Endothelial cell of umbilical vein (primary cell): ENCODE measurements at regions not wholly inside any gene's neighbourhood (a gene's known extent, or its start where the extent isn't known, plus 50 kb on each side); places are given as distances from the start of the nearest gene placed in this dataset.

Experiments
- BruUV-seq: library from RNA; stranded (reverse); fragments of 400-500 nt; replicated peaks from 2 replicates; lab custom pipeline; 2021; lab: Mats Ljungman, UMichigan
- CTCF ChIA-PET: fragments of 300-600, 350-600 bp; sonication (Branson Sonifier 250); formaldehyde crosslinking; loops from one replicate; lab custom pipeline; 2021; ENCODE audit warnings: antibody characterized with exemption, inconsistent platforms; lab: Charles Lee
- POLR2A ChIA-PET: fragments of 300-600, 350-600 bp; sonication (Branson Sonifier 250); formaldehyde crosslinking; loops from one replicate; lab custom pipeline; 2021; ENCODE audit warnings: antibody characterized with exemption, inconsistent platforms; lab: Charles Lee
- DNase-seq: peaks from one replicate; pipeline ENCODE4 v3.0.0-alpha.2; 2011; ENCODE audit warnings: low read depth, low spot score
- FAIRE-seq: peaks from 2 replicates; lab custom pipeline; 2011; peaks lifted over from hg19 to GRCh38; lab: Jason Lieb, UNC
- H2AFZ ChIP-seq: 2 replicates; pipeline ENCODE4 v1.6.0; 2012; ENCODE audit warnings: low read depth, low read length, control low read depth, inconsistent platforms
- H3K27ac ChIP-seq: 2 replicates; pipeline ENCODE4 v1.5.1; 2011; ENCODE audit warnings: low read depth, mild to moderate bottlenecking, control low read depth, low read length, moderate library complexity; ENCODE audit not compliant: insufficient read depth
- H3K27me3 ChIP-seq, 2 experiments: 2 replicates each; pipeline versions ENCODE4 v1.6.0 to v1.6.1; 2011; ENCODE audit warnings: low read length in 2 of 2, mixed read lengths in 1 of 2; ENCODE audit not compliant: control insufficient read depth in 2 of 2, insufficient read depth in 2 of 2
- H3K36me3 ChIP-seq, 2 experiments: 2 replicates in 1 of 2; 3 replicates in 1 of 2; pipeline ENCODE4 v1.5.1; 2011; ENCODE audit warnings: low read length in 2 of 2, mild to moderate bottlenecking in 1 of 2, moderate library complexity in 1 of 2; ENCODE audit not compliant: control insufficient read depth in 2 of 2, insufficient read depth in 2 of 2; ENCODE audit errors: extremely low read depth in 1 of 2
- H3K4me1 ChIP-seq: 3 replicates; pipeline ENCODE4 v1.5.1; 2011; ENCODE audit warnings: mild to moderate bottlenecking, low read length; ENCODE audit not compliant: control insufficient read depth, insufficient read depth; ENCODE audit errors: extremely low read depth
- H3K4me2 ChIP-seq: 2 replicates; pipeline ENCODE4 v1.6.1; 2011; ENCODE audit warnings: low read length, control low read depth, mixed read lengths; ENCODE audit not compliant: insufficient read depth
- H3K4me3 ChIP-seq, 3 experiments: fragments of 200-600 bp in 1 of 3; sonication (generic), shearing (Covaris generic) in 1 of 3; replicated peaks in 1 of 3; 2 replicates each; pipeline ENCODE4 v1.5.1; 2011 to 2016; ENCODE audit warnings: control low read depth in 3 of 3, low read length in 3 of 3, mild to moderate bottlenecking in 2 of 3, inconsistent platforms in 1 of 3, low read depth in 1 of 3, moderate library complexity in 1 of 3; ENCODE audit not compliant: insufficient read depth in 1 of 3
- H3K79me2 ChIP-seq: 2 replicates; pipeline ENCODE4 v1.6.0; 2012; ENCODE audit warnings: low read length, inconsistent platforms; ENCODE audit not compliant: control insufficient read depth, insufficient read depth
- H3K9ac ChIP-seq: replicated peaks from 2 replicates; pipeline ENCODE3; 2011; ENCODE audit warnings: low read length, control low read depth; ENCODE audit not compliant: insufficient read depth; ENCODE audit errors: extremely low read depth
- H3K9me1 ChIP-seq: replicated peaks from 3 replicates; pipeline ENCODE4 v1.6.0; 2011; ENCODE audit warnings: mild to moderate bottlenecking, low read length; ENCODE audit not compliant: control insufficient read depth, insufficient read depth; ENCODE audit errors: extremely low read depth
- H3K9me3 ChIP-seq: replicated peaks from 2 replicates; pipeline ENCODE4 v1.5.1; 2012; ENCODE audit warnings: low read length, inconsistent platforms; ENCODE audit not compliant: control insufficient read depth, insufficient read depth
- H4K20me1 ChIP-seq: replicated peaks from 2 replicates; pipeline ENCODE3; 2011; ENCODE audit warnings: mild to moderate bottlenecking, low read length; ENCODE audit not compliant: control insufficient read depth, insufficient read depth; ENCODE audit errors: extremely low read depth
- CTCF ChIP-seq, 2 donors: IDR thresholded peaks; 1 replicate in 1 of 2; 2 replicates in 1 of 2; pipeline ENCODE4 v1.5.1; 2011; ENCODE audit warnings: low read length in 2 of 2, mild to moderate bottlenecking in 2 of 2, moderate library complexity in 2 of 2, control low read depth in 1 of 2, inconsistent platforms in 1 of 2, low read depth in 1 of 2; ENCODE audit not compliant: insufficient read depth in 1 of 2; ENCODE audit errors: extremely low read depth in 1 of 2
- EZH2 ChIP-seq: IDR thresholded peaks from 2 replicates; pipeline ENCODE4 v1.6.1; 2012; ENCODE audit warnings: borderline replicate concordance, low read depth, mild to moderate bottlenecking, moderate library complexity, low read length, inconsistent platforms; ENCODE audit not compliant: severe bottlenecking
- FOS ChIP-seq: IDR thresholded peaks from 2 replicates; pipeline ENCODE4 v1.6.1; 2011; ENCODE audit warnings: mild to moderate bottlenecking, low read length, moderate library complexity, borderline replicate concordance; ENCODE audit not compliant: insufficient read depth
- GATA2 ChIP-seq: IDR thresholded peaks from 2 replicates; pipeline ENCODE4 v1.7.0; 2011; ENCODE audit warnings: low read depth, mild to moderate bottlenecking, moderate library complexity, mixed read lengths, low read length; ENCODE audit not compliant: insufficient read length, insufficient read depth
- JUN ChIP-seq: IDR thresholded peaks from 2 replicates; pipeline ENCODE4 v1.6.1; 2011; ENCODE audit warnings: borderline replicate concordance, low read depth; ENCODE audit not compliant: insufficient read length, insufficient read depth
- MAX ChIP-seq: IDR thresholded peaks from 2 replicates; pipeline ENCODE4 v1.6.1; 2011; ENCODE audit not compliant: insufficient read depth, insufficient read length
- MYC ChIP-seq: IDR thresholded peaks from one replicate; pipeline ENCODE4 v1.6.1; 2011; ENCODE audit warnings: mild to moderate bottlenecking, low read depth, low read length
- POLR2A ChIP-seq: IDR thresholded peaks from 2 replicates; pipeline ENCODE4 v1.6.1; 2012; ENCODE audit warnings: low read depth, mild to moderate bottlenecking, control low read depth, low read length
- POLR2AphosphoS5 ChIP-seq: IDR thresholded peaks from 2 replicates; pipeline ENCODE4 v1.6.1; 2012; ENCODE audit warnings: low read depth, mild to moderate bottlenecking, control low read depth, low read length, moderate library complexity; ENCODE audit not compliant: insufficient read depth
- dilution Hi-C: fragments of 300-500 bp; cut with MboI; formaldehyde crosslinking; loops from one replicate; pipeline ENCODE4 v1.15.0; 2019; ENCODE audit warnings: low sequenced_read_pairs; ENCODE audit not compliant: extremely low pct_ligation_motif_present
- intact Hi-C: fragments of 100-400 bp; cut with micrococcal nuclease; formaldehyde crosslinking; loops from one replicate; pipeline ENCODE4 v1.10.0; 2022

DNA sequence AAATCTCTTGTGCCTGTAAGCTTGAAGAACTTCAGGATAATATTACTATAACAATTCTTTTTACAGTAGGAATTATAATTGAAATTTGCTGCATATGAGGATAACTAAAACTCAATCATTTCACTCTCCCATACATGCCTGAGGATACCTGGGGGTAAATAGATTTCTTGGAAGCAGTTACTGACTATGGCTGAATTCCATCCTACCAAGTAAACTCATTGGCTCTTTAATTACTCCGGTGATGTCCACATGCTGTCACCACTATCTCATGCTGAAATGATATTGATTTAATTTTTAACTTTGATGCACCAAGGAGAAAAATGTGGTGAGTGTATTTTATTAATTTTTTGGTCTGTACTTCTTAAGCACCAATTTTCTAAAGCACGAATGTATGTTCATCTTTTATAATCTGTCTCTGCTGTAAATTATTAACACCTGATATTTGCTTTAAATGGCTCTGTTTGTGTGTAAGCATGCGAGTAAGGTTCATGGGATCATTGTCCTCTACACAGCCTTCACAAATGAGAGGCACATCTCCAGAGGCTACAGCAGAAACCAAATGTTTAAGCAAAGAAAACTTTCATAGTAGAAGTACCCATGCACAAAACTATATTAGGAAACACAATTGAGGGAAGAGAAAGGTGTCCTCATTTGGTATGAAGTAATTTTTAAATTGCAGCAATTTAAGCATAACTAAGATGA, 164.2 kb upstream of the POU3F2 start:
- H3K9me3 ChIP-seq: no peaks in the 10 kb centered on the region
- no peaks in the 10 kb centered on the region for H3K27me3 ChIP-seq
- ChIA-PET POLR2A (no interaction called here), CTCF (no interaction called here)
- H3K4me1 ChIP-seq: no peaks in the 10 kb centered on the region
- H3K9ac ChIP-seq: no peak overlapping the region
- intact Hi-C loops (no loop called here), dilution Hi-C loops (no loop called here)
- no peaks in the 10 kb centered on the region for H3K36me3 ChIP-seq
- TF ChIP-seq POLR2A (no peak), MYC (no peak), JUN (no peak), GATA2 (no peak), POLR2AphosphoS5 (no peak), EZH2 (no peak), FOS (no peak), CTCF (IDR thresholded peaks at IDR 0.05; ENCODE audit: extremely low read depth in 1 of 2, insufficient read depth in 1 of 2, low read depth in 1 of 2, low read length in 2 of 2) (no peak), MAX (no peak)
- H2AFZ ChIP-seq: no peak overlapping the region
- no peaks in the 10 kb centered on the region for H4K20me1 ChIP-seq
- H3K79me2 ChIP-seq: no peaks in the 10 kb centered on the region
- FAIRE-seq (no peak), DNase-seq (no peak)
- H3K4me3 ChIP-seq: no peak overlapping the region
- peaks cover 2% of the 10 kb centered on the region for H3K9me1 ChIP-seq
- H3K4me2 ChIP-seq: no peak overlapping the region
- no TSS peak for BruUV-seq
- H3K27ac ChIP-seq: no peak overlapping the region
